Activated CD8-positive, alpha-beta T cell treated with anti-CD3 and anti-CD28 coated beads for 36 hours (primary cell): ENCODE measurements at regions not wholly inside any gene's neighbourhood (a gene's known extent, or its start where the extent isn't known, plus 50 kb on each side); places are given as distances from the start of the nearest gene placed in this dataset.

ENCODE experiments used
- ATAC-seq: fragments of 200-7000 bp; cut with Tn5 transposase; one replicate; pipeline ENCODE4 v1.10.0; 2021; ENCODE audit warnings: mild to moderate bottlenecking, moderate library complexity
- CTCF ChIA-PET: fragments of 350-600 bp; sonication (Branson Sonifier 250); formaldehyde crosslinking; loops from one replicate; lab custom pipeline; 2021; ENCODE audit warnings: antibody characterized with exemption; lab: Charles Lee
- POLR2A ChIA-PET: fragments of 350-600 bp; sonication (Branson Sonifier 250); formaldehyde crosslinking; loops from one replicate; lab custom pipeline; 2021; ENCODE audit warnings: antibody characterized with exemption; lab: Charles Lee
- DNase-seq: peaks from one replicate; pipeline ENCODE4 v3.0.0-alpha.2; 2020
- H3K27ac Mint-ChIP-seq: one replicate; pipeline ENCODE4 v1.8.0; 2021; ENCODE audit warnings: mild to moderate bottlenecking, mixed read lengths
- H3K27me3 Mint-ChIP-seq: one replicate; pipeline ENCODE4 v1.8.0; 2021; ENCODE audit warnings: mixed read lengths
- H3K36me3 Mint-ChIP-seq: one replicate; pipeline ENCODE4 v1.8.0; 2021; ENCODE audit warnings: low read depth, mixed read lengths
- H3K4me1 Mint-ChIP-seq: one replicate; pipeline ENCODE4 v1.8.0; 2021; ENCODE audit warnings: low read depth, mixed read lengths
- H3K4me3 Mint-ChIP-seq: one replicate; pipeline ENCODE4 v1.8.0; 2021; ENCODE audit warnings: mild to moderate bottlenecking, moderate library complexity, mixed read lengths
- H3K9me3 Mint-ChIP-seq: one replicate; pipeline ENCODE4 v1.8.0; 2021; ENCODE audit warnings: mixed read lengths
- intact Hi-C: fragments of 100-400 bp; cut with micrococcal nuclease; formaldehyde crosslinking; loops from one replicate; pipeline ENCODE4 v1.10.0; 2022
- TF ChIP-seq, protein P1 (sequence below): fragments of 200-600 bp; IDR thresholded peaks from one replicate; pipeline ENCODE4 v1.8.0; 2022; ENCODE audit warnings: antibody characterized with exemption, mild to moderate bottlenecking

DNA sequence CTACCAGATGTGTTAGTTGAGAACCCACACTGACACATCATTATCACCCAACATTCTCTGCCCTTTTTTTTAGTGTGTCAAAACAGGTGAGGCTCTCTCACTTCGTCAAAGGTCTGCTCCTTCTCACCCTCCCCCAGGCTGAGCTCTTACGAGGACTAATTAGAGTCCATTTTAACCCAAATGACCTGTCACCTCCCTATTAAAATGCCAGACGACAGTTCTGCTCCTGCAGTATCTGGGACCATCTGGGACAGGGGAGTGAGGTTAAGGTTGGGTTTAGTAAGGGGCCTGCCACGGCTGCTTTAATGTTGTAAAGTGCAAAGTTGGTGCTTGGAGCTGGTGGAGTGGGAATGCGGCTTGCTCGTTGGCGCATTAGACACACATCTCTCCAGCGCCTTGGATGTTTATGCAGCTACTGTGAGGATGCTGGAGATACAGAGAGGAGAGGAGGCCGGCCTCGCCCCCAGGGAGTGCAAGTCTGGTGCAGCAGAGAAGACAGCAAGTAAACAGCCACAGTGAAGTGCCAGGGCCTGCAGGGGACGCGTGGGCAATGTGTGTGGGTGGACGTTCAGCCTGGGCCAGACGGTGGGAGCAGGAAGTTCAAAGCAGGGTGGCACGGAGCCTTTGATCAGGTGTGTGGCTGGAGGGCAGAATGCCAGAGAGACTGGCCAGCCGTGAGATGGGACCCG, 96.2 kb downstream of the C9orf50 start:
- TF ChIP-seq, protein P1, sequence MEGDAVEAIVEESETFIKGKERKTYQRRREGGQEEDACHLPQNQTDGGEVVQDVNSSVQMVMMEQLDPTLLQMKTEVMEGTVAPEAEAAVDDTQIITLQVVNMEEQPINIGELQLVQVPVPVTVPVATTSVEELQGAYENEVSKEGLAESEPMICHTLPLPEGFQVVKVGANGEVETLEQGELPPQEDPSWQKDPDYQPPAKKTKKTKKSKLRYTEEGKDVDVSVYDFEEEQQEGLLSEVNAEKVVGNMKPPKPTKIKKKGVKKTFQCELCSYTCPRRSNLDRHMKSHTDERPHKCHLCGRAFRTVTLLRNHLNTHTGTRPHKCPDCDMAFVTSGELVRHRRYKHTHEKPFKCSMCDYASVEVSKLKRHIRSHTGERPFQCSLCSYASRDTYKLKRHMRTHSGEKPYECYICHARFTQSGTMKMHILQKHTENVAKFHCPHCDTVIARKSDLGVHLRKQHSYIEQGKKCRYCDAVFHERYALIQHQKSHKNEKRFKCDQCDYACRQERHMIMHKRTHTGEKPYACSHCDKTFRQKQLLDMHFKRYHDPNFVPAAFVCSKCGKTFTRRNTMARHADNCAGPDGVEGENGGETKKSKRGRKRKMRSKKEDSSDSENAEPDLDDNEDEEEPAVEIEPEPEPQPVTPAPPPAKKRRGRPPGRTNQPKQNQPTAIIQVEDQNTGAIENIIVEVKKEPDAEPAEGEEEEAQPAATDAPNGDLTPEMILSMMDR, result no peak
- Mint-ChIP-seq H3K27ac (no peak overlapping the region), H3K4me1 (peaks cover 1% of the 10 kb centered on the region), H3K4me3 (no peak overlapping the region), H3K9me3 (peaks cover 2% of the 10 kb centered on the region), H3K36me3 (no peaks in the 10 kb centered on the region), H3K27me3 (peaks cover 2% of the 10 kb centered on the region)
- intact Hi-C loops, result no loop called here
- ChIA-PET POLR2A (interaction anchor here (1.3 kb wide), 1 partner anchor 34 kb away, joined by 3 read pairs; no protein-coding TSS in a partner anchor), CTCF (no interaction called here)
- DNase-seq, result no peak
- ATAC-seq, result no peak

DNA sequence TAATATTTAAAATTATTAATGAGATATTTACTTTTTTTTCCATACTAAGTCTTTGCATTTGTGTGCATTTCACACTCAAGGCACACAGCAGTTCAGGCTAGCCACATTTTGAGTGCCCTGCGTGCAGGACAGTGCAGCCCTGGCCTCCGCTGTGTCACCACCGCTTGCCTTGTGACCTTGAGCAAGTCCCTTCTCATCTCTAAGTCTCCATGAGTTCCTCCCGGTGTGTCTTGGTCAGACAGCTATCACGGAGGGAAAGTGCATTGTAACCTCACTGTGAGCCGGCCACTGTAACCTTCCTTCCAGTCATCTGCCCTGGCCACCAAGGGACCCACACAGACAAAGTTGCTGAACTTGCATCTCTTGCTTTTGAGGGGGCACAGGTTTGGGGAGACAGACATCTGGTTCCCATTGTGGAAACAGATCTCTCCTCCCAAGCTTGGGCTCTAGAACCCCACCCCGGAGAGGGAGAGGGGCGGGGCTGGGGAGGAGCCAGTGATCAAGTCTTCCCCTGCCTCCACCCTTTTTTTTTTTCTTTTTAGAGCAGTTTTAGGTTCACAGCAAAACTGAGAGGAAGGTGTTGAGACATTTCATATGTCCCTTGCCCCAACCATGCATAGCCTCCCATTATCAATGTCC, 96.8 kb downstream of the C9orf50 start:
- CTCF ChIA-PET, result no interaction called here
- Mint-ChIP-seq H3K36me3 (no peaks in the 10 kb centered on the region), H3K27me3 (peaks cover 2% of the 10 kb centered on the region), H3K9me3 (peaks cover 2% of the 10 kb centered on the region), H3K27ac (no peak overlapping the region), H3K4me1 (no peaks in the 10 kb centered on the region), H3K4me3 (no peak overlapping the region)
- DNase-seq, result no peak
- ATAC-seq, result no peak
- POLR2A ChIA-PET, result no interaction called here
- TF ChIP-seq, protein P1, result no peak
- intact Hi-C loops, result no loop called here

DNA sequence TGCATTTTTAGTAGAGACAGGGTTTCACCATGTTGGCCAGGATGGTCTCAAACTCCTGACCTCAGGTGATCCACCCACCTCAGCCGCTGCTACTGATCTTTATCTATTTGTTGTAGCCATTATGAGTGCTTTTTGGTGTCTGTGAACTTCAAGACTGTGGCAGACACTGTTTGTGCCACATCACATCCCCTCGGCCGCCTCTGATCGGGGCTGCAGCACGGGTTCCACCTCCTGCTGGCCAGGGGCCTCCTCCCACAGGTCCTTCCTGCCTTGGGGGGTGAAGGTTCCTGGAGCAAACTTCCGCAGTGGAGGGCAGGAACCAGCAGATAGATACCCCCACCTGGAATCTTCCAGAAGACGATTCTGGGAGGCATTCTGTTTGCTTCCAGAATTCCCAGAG, 98.5 kb downstream of the C9orf50 start:
- no peaks in the 10 kb centered on the region for H3K36me3 Mint-ChIP-seq
- H3K27ac Mint-ChIP-seq, result no peak overlapping the region
- no peak for DNase-seq
- intact Hi-C loops, result no loop called here
- no peaks in the 10 kb centered on the region for H3K4me1 Mint-ChIP-seq
- no peak for ATAC-seq
- H3K9me3 Mint-ChIP-seq, result peaks cover 5% of the 10 kb centered on the region
- CTCF ChIA-PET, result no interaction called here
- no peak overlapping the region for H3K4me3 Mint-ChIP-seq
- H3K27me3 Mint-ChIP-seq, result peaks cover 2% of the 10 kb centered on the region
- POLR2A ChIA-PET, result interaction anchor here (1.3 kb wide), 1 partner anchor 19 kb away, joined by 6 read pairs; no protein-coding TSS in a partner anchor
- TF ChIP-seq, protein P1, result no peak

DNA sequence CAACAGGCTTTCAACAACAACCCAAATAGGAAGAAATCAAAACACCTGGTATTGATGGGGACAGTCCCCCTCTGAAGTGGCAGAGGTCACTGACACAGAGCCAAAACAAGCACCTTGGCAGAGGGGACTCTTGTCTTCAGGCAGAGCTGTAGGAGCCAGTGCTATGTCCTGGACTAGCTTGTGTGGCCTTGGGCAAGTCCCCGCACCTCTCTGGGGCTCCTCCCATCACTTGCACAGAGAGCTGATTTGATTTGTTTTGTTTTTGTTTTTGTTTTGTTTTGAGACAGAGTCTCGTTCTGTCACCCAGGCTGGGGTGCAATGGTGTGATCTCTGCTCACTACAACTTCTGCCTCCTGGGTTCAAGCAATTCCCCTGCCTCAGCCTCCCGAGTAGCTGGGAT, 100.8 kb downstream of the C9orf50 start:
- Mint-ChIP-seq H3K27me3 (no peaks in the 10 kb centered on the region), H3K4me3 (no peak overlapping the region), H3K9me3 (peaks cover 13% of the 10 kb centered on the region), H3K4me1 (no peaks in the 10 kb centered on the region), H3K27ac (no peak overlapping the region), H3K36me3 (no peaks in the 10 kb centered on the region)
- CTCF ChIA-PET, result interaction anchor here (1.4 kb wide), 1 partner anchor 19 kb away, joined by 4 read pairs; no protein-coding TSS in a partner anchor
- TF ChIP-seq, protein P1, result no peak
- intact Hi-C loops, result no loop called here
- DNase-seq (no peak), ATAC-seq (no peak)
- POLR2A ChIA-PET, result no interaction called here

DNA sequence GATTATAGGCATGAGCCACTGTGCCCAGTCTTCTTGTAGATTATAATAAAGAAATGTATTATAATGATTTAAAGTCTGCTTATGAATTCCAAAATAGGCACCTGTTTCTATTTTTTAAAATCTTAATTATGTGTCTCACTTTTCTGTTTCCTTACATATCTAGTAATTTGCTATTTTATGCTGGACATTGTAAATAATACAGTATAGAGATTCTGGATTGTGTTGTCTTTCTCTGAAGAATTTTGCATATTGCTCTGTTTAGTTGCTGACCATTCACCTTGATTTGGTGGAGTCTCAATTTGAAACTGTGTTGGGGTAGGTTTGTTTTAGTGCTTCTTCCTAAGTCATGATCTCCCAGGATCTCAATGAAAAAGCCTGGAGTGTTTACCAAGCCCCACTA, 102.8 kb downstream of the C9orf50 start:
- H3K27ac Mint-ChIP-seq, result no peak overlapping the region
- intact Hi-C loops, result no loop called here
- TF ChIP-seq, protein P1, result no peak
- H3K4me3 Mint-ChIP-seq, result no peak overlapping the region
- ATAC-seq (no peak), DNase-seq (no peak)
- ChIA-PET CTCF (no interaction called here), POLR2A (no interaction called here)
- no peaks in the 10 kb centered on the region for H3K27me3 Mint-ChIP-seq
- H3K36me3 Mint-ChIP-seq, result peaks cover 3% of the 10 kb centered on the region
- peaks cover 23% of the 10 kb centered on the region for H3K9me3 Mint-ChIP-seq
- no peaks in the 10 kb centered on the region for H3K4me1 Mint-ChIP-seq
